NCI-H748 (cell line): ENCODE measurements at regions not wholly inside any gene's neighbourhood (a gene's known extent, or its start where the extent isn't known, plus 50 kb on each side); places are given as distances from the start of the nearest gene placed in this dataset.

Source experiments
- DNase-seq: peaks from one replicate; lab custom pipeline; 2025; ENCODE audit not compliant: unreplicated experiment; lab: John Stamatoyannopoulos, UW

DNA sequence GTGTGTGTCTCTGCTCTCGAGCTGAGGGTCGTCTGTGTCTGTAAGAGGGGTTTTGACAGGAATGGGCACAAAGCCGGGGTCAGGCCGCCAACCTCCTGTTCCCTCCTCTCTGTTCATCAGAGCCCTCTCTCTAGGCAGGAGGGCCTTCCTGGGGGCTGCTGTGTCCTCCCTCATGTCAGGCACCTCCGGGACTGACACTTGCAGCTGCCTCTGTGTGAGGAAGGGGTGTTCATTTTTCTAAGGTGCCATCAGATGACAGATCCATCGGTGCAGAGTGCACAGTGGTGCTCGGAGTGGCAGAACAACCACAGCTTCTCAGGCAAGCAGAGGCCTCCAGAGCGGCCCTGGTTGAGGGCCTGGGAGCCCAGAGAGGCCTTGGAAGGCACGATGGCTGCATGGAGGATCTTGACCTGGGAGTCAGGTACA, 265.4 kb upstream of the B3GAT1 start:
- DNase-seq, result no peak

DNA sequence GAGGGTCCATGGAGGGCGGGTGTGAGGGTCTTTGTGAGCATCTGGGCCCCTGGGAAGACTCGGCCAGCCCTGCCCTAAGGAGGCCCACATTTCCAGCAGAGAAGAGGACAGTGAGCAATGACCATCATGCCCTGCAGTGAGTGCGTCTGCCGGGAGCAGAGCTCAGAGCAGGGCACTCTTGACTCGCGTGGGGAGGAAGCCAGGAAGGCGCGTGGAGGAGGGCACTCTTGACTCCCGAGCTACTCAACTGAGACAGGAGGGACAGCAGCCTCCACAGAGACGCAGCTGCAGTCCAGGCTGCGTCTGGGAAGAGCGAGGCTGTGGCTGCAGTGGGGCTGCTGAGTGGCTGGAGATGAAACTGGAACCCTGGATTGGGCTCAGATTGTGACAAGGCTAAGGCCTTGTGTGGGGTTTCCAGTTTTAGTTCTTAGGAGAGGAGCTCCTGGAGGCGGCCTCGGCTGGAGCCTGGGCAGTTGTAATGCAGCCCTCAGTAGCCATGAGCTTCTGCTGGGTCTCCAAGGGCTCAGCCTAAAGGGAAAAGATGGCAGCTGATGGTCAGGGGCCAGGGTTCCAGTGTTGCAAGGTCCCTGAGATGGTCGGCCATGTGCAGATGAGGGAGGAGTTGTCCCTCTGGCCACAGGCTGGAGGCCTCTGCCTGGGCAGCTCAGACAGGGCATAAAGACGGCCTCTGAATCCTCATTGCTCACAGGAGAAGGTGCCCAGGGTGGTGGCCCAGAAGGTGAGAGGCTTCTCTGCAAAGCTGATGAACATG, 264.7 kb upstream of the B3GAT1 start:
- DNase-seq, result no peak

DNA sequence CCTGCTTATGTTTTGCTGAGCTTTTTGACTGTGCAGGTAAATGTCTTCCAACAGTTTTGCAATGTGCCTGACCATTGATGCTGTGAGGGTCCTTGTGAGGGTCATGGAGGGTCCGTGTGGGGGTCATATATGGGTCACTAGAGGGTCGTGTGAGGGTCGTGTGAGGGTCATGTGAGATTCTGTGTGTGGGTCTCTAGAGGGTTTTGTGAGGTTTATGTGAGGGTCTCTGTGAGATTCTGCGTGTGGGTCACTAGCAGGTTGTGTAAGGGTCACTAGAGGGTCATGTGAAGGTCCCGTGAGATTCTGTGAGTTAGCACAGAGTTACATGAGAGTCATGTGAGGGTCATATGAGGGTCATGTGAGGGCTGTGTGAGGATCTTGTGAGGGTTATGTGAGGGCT, 263.9 kb upstream of the B3GAT1 start:
- DNase-seq, result no peak

DNA sequence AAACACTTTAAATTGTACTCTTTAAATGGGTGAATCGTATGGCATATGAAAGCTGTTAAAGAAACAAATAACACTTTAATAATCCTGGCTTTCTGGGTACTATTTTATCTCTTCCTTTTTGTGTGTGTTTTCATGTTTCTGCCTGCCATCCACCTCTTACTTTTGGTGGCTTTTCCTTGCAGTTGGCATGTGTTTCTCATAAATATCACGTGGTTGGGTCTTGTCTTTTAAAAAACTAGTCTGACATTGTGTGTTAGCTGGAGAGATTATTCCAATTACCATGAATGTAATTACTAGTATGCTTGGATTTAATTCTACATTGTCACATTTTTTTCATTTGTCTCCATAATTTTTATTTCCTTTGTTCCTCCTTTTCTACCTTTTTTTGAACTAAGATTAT, 262.9 kb upstream of the B3GAT1 start:
- no peak for DNase-seq

DNA sequence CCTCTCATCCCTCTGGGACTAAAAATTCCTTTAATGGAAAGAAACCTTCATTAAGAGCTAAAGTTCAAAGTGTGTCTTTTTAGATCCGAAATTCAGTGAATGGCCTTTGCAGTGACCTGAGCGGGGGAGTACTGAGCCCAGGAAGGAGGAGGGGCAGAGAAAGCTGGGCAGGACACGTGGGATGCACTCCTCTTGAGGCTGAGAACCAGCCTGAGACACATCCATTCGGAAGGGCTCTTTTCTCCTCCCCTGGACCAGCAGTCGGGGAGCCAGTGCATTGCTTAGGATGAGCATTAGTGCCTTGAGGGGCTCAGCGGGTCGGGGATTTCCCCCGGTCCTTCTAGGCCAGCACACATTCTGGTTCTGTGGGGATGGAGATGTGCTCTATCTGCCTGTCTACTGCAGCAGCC, 258.9 kb upstream of the B3GAT1 start:
- no peak for DNase-seq

DNA sequence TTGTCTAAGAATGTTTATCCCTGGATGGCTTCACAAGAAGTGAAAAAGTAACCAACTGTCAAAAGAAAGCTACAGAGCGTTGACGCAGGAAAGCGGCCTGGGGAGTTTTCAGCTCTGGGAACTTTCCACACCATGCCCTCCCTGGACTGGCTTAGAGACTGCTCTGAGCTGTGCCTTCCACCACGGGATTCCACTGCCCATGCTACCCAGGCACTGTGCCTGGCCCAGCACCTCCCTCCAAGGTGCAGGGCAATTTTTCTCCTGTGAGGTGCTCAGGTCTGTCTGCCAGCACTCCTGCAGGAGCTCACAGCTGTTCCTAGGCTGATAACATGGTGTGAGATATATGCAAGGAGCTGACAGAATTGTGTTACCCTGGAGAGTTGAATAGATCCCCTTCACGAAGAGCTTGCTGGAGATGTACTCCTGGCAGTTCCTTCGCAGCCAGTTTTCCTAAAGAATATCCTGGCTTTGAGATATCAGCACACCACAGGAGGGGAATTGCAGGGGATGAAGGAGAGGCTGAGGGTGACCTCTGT, 258.3 kb upstream of the B3GAT1 start:
- no peak for DNase-seq

DNA sequence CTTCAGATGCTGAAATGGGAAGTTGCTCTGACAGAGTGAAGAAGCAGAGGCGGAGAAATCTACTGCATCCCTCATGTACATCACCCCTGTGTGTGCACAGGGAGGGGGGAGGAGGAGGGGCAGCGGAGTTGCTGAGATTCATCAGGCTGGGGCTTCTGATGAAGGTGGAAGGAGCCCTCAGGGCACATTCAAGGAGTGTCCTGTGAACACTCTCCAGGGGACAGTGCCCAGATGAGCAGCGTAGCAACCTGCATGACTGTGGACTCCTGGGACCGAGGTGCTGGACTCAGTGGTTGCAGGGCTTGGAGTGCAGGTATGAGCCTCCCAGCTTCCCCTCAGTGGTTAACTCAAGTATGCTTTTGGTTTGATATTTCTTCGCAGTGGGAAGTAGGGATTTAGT, 257.8 kb upstream of the B3GAT1 start:
- DNase-seq, result no peak

DNA sequence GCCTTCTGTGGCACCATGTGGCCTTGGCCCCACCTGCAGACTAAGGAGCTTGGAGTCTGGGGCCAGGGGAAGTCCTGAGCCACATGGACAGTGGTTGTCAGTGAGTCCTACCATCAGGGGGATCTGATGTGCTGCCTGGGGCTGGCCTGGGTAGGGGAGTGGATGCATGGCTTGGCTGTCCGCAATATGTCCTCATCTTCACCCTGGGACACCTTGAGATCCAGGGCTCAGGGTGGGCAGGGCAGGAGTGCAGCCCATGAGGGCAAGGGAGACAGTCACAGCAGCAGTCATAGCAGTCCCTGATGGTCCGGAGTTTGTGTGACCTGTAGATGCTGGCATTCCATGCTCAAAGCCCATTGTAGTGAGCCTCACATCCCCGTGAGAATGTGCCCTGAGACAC, 256.8 kb upstream of the B3GAT1 start:
- DNase-seq, result no peak

DNA sequence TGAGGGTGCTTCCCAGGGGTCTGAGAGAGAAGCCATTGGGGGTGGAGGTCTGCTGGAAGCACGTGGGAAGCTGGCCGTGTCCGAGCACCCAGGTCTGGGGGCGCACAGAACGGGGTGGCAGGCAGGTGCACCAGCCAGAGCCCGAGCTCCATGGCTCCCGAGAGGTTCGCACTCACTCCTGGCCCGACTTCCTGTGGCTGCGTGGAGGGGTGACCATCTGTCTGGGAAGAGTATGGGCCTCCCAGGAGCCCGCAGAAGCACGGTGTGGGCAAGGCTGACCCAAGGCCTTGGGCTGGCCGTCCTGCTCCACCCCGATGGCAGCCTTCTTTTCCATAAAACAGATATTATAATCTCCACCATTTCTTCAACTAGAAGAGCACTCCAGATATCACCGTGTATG, 256.0 kb upstream of the B3GAT1 start:
- DNase-seq, result no peak

DNA sequence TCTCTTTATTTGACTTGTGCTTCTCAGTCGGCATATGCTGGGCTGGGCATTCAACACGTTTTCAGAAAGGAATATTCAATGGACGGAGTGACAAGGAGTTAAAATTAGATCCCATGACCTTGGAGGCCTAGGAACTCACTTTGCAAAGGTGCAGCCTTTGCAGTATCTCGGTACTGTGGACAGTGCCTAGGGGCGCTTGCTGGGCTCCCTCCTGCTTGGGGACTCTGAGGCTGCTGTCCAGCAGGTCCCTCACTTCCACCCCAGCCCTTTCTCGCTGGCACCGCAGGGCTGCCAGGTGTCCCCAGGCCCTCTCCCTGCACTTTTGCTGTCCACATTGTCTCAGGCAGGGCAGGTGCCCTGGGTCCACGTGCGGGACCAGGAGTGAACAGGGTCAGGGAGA, 255.5 kb upstream of the B3GAT1 start:
- no peak for DNase-seq

DNA sequence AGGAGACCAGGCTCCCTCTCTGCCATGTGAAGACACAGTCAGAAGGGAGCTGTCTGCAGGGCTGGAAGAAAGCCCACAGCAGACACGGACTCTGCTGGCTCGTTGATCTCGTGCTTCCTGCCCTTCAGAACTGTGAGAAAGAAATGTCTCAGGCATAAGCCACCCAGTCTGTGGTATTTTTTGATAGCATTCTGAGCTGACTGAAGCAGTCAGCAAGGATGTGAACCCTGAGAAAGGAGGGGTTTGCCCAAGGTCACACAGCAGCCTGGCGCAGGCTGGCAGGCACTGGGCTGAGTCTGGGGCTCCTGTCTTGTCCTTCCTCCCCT, 255.1 kb upstream of the B3GAT1 start:
- no peak for DNase-seq

DNA sequence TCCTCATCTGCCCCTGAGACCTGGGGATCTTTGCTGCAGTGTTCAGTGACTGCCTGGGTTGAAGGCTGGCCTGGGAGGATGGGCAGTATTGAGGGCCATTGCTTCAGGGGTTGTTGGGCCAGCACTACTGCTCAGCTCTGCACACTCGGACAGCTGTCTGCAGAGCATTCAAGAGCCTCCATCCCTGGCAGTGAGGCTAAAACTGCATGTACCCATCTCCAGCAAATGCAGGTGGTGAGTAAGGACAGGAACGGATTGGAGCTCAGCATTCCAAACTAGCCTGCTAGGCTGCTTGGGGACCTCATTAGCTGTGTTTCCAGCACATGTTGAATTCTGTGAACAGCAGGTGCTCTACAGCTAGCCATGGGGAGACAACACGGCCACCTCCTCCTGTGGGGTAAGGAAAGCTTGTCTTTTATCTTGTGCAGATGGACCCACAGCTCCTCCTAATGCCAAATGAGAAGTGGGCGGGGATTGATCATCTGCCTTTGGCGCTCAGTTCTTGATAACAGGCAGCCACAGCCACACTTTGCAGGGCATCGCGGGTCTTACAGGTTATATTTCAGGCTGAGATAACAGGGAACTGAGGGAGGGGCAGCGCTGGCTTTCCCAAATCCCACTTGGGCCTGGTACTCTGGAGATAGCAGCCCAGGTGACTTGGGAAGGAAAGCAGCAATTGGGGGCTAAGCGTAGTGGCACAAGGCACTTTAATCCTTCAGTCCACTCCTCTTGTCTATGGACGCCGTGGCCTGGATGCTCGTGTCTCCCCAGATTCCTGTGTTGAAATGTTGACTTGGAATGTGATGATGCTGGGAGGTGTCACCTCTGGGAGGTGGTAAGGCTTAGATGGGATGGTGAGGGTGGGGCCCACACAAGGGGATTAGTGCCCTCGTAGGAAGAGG, 254.5 kb upstream of the B3GAT1 start:
- no peak for DNase-seq

DNA sequence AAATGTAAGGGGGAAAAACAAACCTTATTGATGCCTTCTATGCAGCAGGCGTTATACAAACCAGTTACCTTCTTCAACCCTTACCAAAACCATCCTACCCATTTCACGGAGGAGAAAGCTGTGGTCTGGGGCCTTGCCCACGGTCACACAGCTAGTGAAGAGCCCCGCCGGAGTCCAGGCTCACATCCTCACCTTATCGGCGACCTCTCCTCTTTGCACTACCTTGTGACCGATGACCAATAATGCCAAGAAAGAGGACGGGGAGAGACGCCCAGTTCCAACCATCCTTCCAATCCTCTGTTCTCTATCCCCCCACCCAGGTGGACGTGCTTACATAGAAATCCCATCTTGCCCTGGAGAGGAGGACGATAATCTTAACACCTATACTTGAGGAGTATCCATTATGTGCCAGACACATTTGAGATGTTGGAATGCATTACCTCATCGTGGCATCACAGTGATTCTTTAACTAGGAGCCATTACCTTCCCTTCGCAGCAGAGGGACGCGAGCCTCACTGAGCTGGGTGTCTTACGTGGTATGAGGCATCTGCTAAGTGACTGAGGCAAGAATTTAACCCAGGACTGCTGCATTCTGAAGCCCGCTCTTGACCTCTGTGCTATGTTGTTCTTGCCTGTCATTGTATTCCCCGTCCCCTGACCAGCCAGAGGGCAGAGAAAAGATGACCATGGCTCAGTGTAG, 253.7 kb upstream of the B3GAT1 start:
- no peak for DNase-seq

DNA sequence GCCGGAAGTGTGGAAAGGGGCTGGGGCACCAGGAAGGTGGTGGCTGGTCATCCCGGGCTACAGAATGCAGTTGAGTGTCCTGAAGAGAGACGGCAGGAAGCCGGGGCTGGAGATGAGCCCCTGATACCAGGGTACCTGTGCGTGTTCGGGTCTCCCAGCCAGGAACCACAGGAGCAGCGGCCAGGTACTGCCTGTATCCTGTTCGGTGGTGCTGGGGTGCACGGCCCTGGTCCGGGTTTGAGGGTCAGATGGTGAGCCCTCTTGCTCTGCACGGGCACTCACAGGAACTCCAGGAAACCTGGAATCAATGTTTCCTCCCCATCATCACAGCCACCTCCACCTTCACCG, 253.1 kb upstream of the B3GAT1 start:
- no peak for DNase-seq

DNA sequence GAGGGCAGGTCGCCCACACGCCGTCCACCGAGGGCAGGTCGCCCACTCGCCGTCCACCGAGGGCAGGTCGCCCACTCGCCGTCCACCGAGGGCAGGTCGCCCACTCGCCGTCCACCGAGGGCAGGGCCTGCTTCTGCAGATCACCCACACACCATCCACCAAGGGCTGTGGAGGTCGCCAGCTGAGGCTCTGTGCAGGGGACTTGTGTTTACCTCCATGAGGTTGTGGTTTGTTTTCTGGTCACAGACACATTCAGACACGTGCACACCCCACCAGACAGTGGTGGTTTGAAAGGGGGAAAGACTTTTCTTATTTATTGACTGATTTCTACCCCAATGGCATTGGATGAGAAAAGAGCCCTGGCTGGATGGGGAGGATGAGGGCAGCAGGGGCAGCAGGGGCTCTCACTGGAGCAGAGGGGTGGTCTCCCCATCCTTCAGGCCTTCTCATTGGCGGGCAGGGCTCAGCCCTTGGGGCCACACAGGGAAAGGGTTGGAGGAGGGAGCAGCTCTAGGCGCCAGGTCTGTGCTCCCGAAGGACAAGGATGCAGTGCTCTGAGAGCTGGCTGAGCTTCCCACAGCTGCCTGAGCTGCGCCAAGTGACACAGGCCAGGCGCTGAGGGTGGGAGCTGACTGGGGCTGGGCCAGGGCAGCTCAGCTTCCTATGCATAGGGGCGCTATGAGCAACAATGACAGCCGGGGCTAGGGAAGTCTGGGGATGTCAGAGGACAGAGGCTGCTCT, 252.6 kb upstream of the B3GAT1 start:
- no peak for DNase-seq

DNA sequence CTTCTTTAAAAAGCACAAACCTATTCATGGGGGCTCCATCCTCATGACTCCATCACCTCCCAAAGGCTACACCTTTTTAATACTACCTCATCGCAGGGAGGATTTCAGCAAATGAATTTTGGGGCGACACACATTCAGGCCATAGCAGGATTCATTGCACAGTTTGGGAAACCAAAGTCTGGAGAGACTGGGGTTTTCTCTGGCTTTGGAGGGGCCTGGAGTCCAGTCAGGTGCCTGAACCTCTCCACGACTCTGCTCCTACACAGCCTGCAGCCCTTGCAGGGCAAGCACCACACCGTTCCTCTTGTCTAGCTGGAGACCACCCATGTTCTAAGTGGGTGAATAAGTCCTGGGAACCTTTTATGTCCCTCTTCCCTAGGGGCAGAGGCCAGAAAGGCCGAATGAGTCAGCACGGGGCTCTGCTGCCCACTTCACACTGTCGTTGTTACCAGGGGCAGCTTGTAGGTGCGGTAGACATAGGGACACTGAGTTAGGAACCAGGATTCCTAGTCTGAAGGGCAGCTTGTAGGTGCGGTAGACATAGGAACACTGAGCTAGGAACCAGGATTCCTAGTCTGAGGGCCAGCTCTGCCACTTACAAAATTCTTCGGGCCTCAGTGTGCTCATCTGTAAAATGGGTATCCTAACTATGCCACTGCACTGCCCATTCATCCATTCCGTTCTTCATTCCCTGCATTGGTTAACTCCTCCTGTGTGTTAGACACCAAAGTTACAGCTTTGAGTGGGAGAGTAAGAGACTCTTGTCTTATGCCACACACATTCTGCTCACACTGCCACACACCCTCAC, 251.7 kb upstream of the B3GAT1 start:
- no peak for DNase-seq

DNA sequence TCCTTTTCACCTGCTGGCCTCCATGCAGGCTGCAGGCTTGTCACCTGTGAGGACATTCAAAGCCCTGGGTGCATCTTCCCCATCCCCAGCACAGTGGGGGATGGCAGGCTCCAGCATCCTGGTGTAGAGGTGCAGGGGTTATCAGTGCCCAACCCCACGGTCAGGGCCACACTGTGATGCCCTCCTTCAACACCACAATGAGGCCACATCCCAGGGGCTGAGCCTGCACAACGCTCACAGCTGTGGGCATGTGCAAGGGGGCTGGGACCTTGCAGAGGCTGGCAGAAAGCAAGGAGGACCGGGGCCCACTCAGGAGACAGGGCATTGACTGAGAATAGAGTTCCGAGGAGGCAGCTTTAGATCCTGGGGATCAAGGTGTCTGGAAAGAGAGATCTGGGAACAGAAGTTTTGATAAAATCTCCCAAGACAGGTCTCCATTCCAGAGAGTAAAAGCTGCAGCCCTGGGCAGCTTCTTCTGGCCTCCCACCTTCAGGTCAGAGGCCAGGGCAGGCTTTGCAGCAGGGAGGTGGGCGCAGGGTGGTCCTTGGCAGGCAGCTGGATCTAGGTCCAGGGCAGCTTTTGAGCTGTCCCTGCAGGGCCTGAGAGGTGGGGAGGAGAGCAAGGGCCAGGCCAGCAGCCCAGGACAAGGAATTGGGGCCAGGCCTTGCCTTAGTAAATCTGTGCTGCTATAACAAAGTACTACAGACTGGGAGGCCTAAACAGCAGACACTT, 250.8 kb upstream of the B3GAT1 start:
- DNase-seq, result no peak

DNA sequence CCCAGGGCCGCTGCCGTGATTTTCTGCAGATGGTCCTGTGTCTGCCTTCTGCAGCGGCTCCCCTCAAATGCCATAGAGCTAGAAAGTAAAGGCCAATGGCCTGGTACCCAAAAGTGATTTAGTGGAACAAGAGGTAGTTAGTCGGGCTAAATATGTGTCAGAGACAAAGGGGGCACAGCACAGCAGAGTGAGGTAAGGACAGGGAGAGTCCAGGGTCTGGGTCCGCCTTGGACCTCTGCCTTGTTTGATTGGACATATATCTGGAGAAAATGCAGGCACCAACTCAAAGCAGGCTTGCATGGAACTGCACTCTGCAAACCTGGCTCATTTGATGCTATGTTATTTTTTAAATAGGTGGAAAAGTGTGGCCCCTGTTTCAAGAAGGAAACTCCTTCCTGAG, 249.6 kb upstream of the B3GAT1 start:
- DNase-seq, result no peak

DNA sequence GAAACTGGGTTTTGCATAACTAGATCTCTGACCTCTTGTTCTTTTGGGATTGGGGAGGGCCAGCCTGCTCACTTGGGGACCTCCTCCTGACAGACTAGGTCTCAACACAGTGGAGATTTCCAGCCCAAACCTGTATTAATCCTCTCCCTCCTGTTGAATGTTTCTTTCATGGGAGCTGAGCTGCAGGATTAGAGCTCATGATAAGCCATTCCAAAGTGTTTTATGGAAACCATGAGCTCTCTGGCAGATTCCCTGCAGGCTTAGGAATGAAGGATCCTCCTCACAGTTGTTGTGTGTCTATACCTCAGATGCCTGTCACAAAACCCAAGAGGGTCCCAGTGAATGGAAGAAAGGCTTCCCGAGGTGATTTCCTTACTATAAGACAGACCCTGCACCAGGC, 248.4 kb upstream of the B3GAT1 start:
- DNase-seq, result no peak

DNA sequence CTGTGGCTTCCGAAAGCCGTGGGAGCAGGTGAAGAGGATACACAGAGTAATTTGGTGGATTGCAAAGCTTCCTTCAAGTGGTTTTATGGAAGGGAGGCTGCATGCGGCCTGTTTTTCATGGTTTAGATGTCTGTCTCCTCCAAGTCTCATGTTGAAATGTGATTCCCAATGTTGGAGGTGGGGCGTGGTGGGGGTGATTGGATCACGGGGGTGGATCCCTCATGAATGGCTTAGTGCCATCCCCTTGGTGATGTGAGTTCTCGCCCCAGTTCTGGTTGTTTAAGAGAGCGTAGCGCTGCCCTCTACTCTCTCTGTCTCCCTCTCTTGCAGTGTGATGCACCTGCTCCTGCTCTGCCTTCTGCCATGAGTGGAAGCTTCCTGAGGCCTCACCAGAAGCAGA, 247.8 kb upstream of the B3GAT1 start:
- DNase-seq, result no peak
